ENCODE measurements at regions not wholly inside any gene's neighbourhood (a gene's known extent, or its start where the extent isn't known, plus 50 kb on each side); places are given as distances from the start of the nearest gene placed in this dataset.
"Not testable (repeated sequence)": the region's sequence is repeated elsewhere in the genome, so short reads cannot be mapped to it uniquely, and the experiment has no call there.

- Histone ChIP-seq H3K79me2 (ENCODE audit: low read depth) (no peaks in the 10 kb centered on the region), H3K36me3 (ENCODE audit: low read depth) (no peaks in the 10 kb centered on the region), H3K4me2 (no peak overlapping the region), H3K4me1 (replicated peaks; ENCODE audit: insufficient read depth) (no peaks in the 10 kb centered on the region), H3K9me2 (ENCODE audit: insufficient read depth) (no peaks in the 10 kb centered on the region), H2AFZ (no peak overlapping the region), H3K27me3 (ENCODE audit: insufficient read depth, low read depth) (no peaks in the 10 kb centered on the region), H3K27ac (no peak overlapping the region), H3K9me3 (ENCODE audit: insufficient read depth, low read depth) (no peaks in the 10 kb centered on the region), H3F3A (ENCODE audit: insufficient read depth, low read depth) (no peaks in the 10 kb centered on the region), H4K20me1 (ENCODE audit: insufficient read depth) (no peaks in the 10 kb centered on the region), H3K4me3 (no peak overlapping the region)
- DNase-seq, result no peak
- POLR2A ChIA-PET (ENCODE audit: unreplicated experiment), result no interaction called here
- BruUV-seq (replicated peaks), result no TSS peak
- intact Hi-C loops (cut with micrococcal nuclease; ENCODE audit: unreplicated experiment), result no loop called here
- TF ChIP-seq EZH2 (IDR thresholded peaks at IDR 0.05; ENCODE audit: low read depth) (no peak), CTCF (conservative IDR thresholded peaks at IDR 0.05) (no peak)
- CTCF ChIA-PET, result no interaction called here
Observed at GRCh38 chr10:36531621-36532020, 593.8 kb upstream of the ANKRD30A start.

- Histone ChIP-seq H3K27me3 (ENCODE audit: insufficient read depth, low read depth) (0 out of 2 replicates have a peak, but pooled peaks cover 4% of the 10 kb centered on the region), H3K79me2 (ENCODE audit: low read depth) (no peaks in the 10 kb centered on the region), H2AFZ (no peak overlapping the region), H3F3A (ENCODE audit: insufficient read depth, low read depth) (no peaks in the 10 kb centered on the region), H3K4me3 (no peak overlapping the region), H3K9me2 (ENCODE audit: insufficient read depth) (no peaks in the 10 kb centered on the region), H3K9me3 (ENCODE audit: insufficient read depth, low read depth) (no peaks in the 10 kb centered on the region), H3K36me3 (ENCODE audit: low read depth) (no peaks in the 10 kb centered on the region), H4K20me1 (ENCODE audit: insufficient read depth) (no peaks in the 10 kb centered on the region), H3K4me2 (no peak overlapping the region), H3K4me1 (replicated peaks; ENCODE audit: insufficient read depth) (no peaks in the 10 kb centered on the region), H3K27ac (no peak overlapping the region)
- ChIA-PET POLR2A (ENCODE audit: unreplicated experiment) (no interaction called here), CTCF (no interaction called here)
- no TSS peak for BruUV-seq (replicated peaks)
- DNase-seq, result no peak
- TF ChIP-seq CTCF (conservative IDR thresholded peaks at IDR 0.05), result no peak
- no peak for TF ChIP-seq EZH2 (IDR thresholded peaks at IDR 0.05; ENCODE audit: low read depth)
- intact Hi-C loops (cut with micrococcal nuclease; ENCODE audit: unreplicated experiment), result no loop called here
Observed at GRCh38 chr10:36526033-36526432, 599.4 kb upstream of the ANKRD30A start.

- H3F3A ChIP-seq (ENCODE audit: insufficient read depth, low read depth); CTCF ChIA-PET; H3K4me3 ChIP-seq; H4K20me1 ChIP-seq (ENCODE audit: insufficient read depth); H3K27ac ChIP-seq; intact Hi-C loops (cut with micrococcal nuclease; ENCODE audit: unreplicated experiment); H3K27me3 ChIP-seq (ENCODE audit: insufficient read depth, low read depth); H3K4me2 ChIP-seq; H3K9me2 ChIP-seq (ENCODE audit: insufficient read depth); BruUV-seq (replicated peaks); H3K36me3 ChIP-seq (ENCODE audit: low read depth); POLR2A ChIA-PET (ENCODE audit: unreplicated experiment); H2AFZ ChIP-seq; H3K79me2 ChIP-seq (ENCODE audit: low read depth); H3K4me1 ChIP-seq (replicated peaks; ENCODE audit: insufficient read depth); DNase-seq; H3K9me3 ChIP-seq (ENCODE audit: insufficient read depth, low read depth): not testable (repeated sequence)
Observed at GRCh38 chr10:36524126-36524525, 601.3 kb upstream of the ANKRD30A start.

GRCh38 chr10:36519909-36520308 is 605.5 kb upstream of the ANKRD30A start:
- H3K79me2 ChIP-seq (ENCODE audit: low read depth), result no peaks in the 10 kb centered on the region
- POLR2A ChIA-PET (ENCODE audit: unreplicated experiment), result no interaction called here
- no peaks in the 10 kb centered on the region for H3K36me3 ChIP-seq (ENCODE audit: low read depth)
- BruUV-seq (replicated peaks), result no TSS peak
- H3K4me3 ChIP-seq, result no peak overlapping the region
- no peaks in the 10 kb centered on the region for H4K20me1 ChIP-seq (ENCODE audit: insufficient read depth)
- no peak for TF ChIP-seq EZH2 (IDR thresholded peaks at IDR 0.05; ENCODE audit: low read depth)
- no peak for TF ChIP-seq CTCF (conservative IDR thresholded peaks at IDR 0.05)
- CTCF ChIA-PET, result no interaction called here
- no peak for DNase-seq
- no peaks in the 10 kb centered on the region for H3K9me3 ChIP-seq (ENCODE audit: insufficient read depth, low read depth)
- 0 out of 2 replicates have a peak, but pooled peaks cover 4% of the 10 kb centered on the region for H3K27me3 ChIP-seq (ENCODE audit: insufficient read depth, low read depth)
- no peak overlapping the region for H3K4me2 ChIP-seq
- H3K4me1 ChIP-seq (replicated peaks; ENCODE audit: insufficient read depth), result no peaks in the 10 kb centered on the region
- H3F3A ChIP-seq (ENCODE audit: insufficient read depth, low read depth), result no peaks in the 10 kb centered on the region
- no peak overlapping the region for H3K27ac ChIP-seq
- intact Hi-C loops (cut with micrococcal nuclease; ENCODE audit: unreplicated experiment), result no loop called here
- H3K9me2 ChIP-seq (ENCODE audit: insufficient read depth), result no peaks in the 10 kb centered on the region
- H2AFZ ChIP-seq, result no peak overlapping the region
